Spleen (tissue), 11 donors: ENCODE measurements at regions not wholly inside any gene's neighbourhood (a gene's known extent, or its start where the extent isn't known, plus 50 kb on each side); places are given as distances from the start of the nearest gene placed in this dataset.

Source experiments
- DNase-seq: peaks from one replicate; pipeline ENCODE4 v3.0.0-alpha.2; 2020
- H3K27ac ChIP-seq, 8 donors: fragments of 200-600 bp; sonication (generic) in 7 of 8; 1 replicate in 4 of 8; 2 replicates in 4 of 8; pipeline versions ENCODE4 v1.5.0 to v1.8.0; 2016 to 2021; ENCODE audit warnings: inconsistent platforms in 4 of 8, mild to moderate bottlenecking in 4 of 8, moderate library complexity in 1 of 8
- H3K27me3 ChIP-seq, 7 donors: fragments of 200-600 bp; sonication (generic) in 6 of 7; replicated peaks in 1 of 7; 1 replicate in 4 of 7; 2 replicates in 3 of 7; pipeline versions ENCODE4 v1.5.0 to v1.8.0; 2016 to 2021; ENCODE audit warnings: inconsistent platforms in 3 of 7, mild to moderate bottlenecking in 1 of 7
- H3K36me3 ChIP-seq, 6 donors: fragments of 200-600 bp; sonication (generic) in 5 of 6; 1 replicate in 4 of 6; 2 replicates in 2 of 6; pipeline versions ENCODE4 v1.5.0 to v1.8.0; 2016 to 2021; ENCODE audit warnings: inconsistent platforms in 2 of 6
- H3K4me1 ChIP-seq, 6 donors: fragments of 200-600 bp; sonication (generic) in 5 of 6; 1 replicate in 3 of 6; 2 replicates in 3 of 6; pipeline versions ENCODE4 v1.5.0 to v1.8.0; 2016 to 2021; ENCODE audit warnings: inconsistent platforms in 3 of 6
- H3K4me3 ChIP-seq, 8 donors: fragments of 200-600 bp; sonication (generic) in 7 of 8; 1 replicate in 4 of 8; 2 replicates in 4 of 8; pipeline versions ENCODE4 v1.5.0 to v1.8.0; 2016 to 2021; ENCODE audit warnings: inconsistent platforms in 4 of 8, mild to moderate bottlenecking in 4 of 8, moderate library complexity in 2 of 8
- H3K9me3 ChIP-seq, 8 donors: fragments of 200-600 bp; sonication (generic) in 7 of 8; 1 replicate in 4 of 8; 2 replicates in 4 of 8; pipeline versions ENCODE4 v1.5.0 to v1.8.0; 2016 to 2021; ENCODE audit warnings: inconsistent platforms in 4 of 8
- POLR2A ChIP-seq, 3 donors: fragments of 450-650 bp; IDR thresholded peaks; one replicate each; pipeline ENCODE4 v1.5.1; 2017; ENCODE audit warnings: antibody characterized with exemption in 3 of 3, mild to moderate bottlenecking in 1 of 3
- POLR2AphosphoS5 ChIP-seq, 3 donors: sonication (generic); formaldehyde crosslinking; IDR thresholded peaks; one replicate each; pipeline ENCODE4 v1.5.1; 2017; ENCODE audit warnings: antibody characterized with exemption in 3 of 3
- WGBS, 5 donors: extraction: QIAGEN DNeasy Blood & Tissue Kit in 3 of 5; methylation state at CpG; one replicate each; pipeline versions ENCODE4 v1.1.5 to v1.1.7; 2013 to 2018; 5-methylcytosine and 5-hydroxymethylcytosine counted together
- intact Hi-C: fragments of 100-400 bp; cut with DNase I; formaldehyde crosslinking; loops from one replicate; pipeline ENCODE4 v1.15.0; 2023; ENCODE audit warnings: low total_unique reads
- TF ChIP-seq, protein P1 (sequence below), 11 experiments: fragments of 200-600 bp in 7 of 11; fragments of 450-650 bp in 4 of 11; sonication (generic) in 4 of 11; IDR thresholded peaks in 8 of 11; conservative IDR thresholded peaks in 3 of 11; 1 replicate in 7 of 11; 2 replicates in 4 of 11; pipeline versions ENCODE4 v1.4.0 to v1.8.0; 2016 to 2021; ENCODE audit warnings: antibody characterized with exemption in 11 of 11, inconsistent platforms in 4 of 11, mild to moderate bottlenecking in 1 of 11
- donor health status: healthy with polysubstance abuse.
- donor health status: DM: no; HTN: no; CAD: no; lungs with moderate emphysema.
- donor health status: DM: no; HTN: no; CAD: no.
- donor health status: Bipolar disorder and iron deficiency.
- donor health status: healthy.
- donor health status: DM: no; HTN: no; CAD: no.
- donor health status: DM: yes; HTN: yes; CAD: no.

DNA sequence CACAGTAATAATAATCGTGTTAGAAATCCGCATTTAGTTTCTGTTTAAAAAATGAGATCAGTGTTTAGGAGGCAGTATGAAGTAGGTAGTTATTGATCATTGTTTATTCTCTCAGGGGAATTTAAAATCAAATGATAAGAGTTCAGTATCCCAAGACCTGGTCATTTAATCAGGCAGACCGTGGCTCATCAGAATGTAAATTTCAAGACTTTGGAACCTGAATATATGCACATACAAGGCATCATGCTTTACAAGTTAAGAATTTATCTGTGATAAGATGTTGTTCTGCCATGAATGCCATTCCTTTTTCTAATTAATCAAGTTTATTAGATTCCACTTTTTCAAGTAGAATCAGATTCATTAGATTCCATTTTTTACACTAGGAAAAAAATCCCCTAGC lies 133.5 kb upstream of the MAOA start:
- Histone ChIP-seq H3K9me3 (peaks cover 0 to 3% (median 0%) of the 10 kb centered on the region in 8 donors), H3K27me3 (peaks cover 0 to 8% (median 0%) of the 10 kb centered on the region in 7 donors)

GRCh38 chrX:43525901-43526610 lies 130.0 kb upstream of the MAOA start:
- no peak for TF ChIP-seq POLR2A (IDR thresholded peaks at IDR 0.05)
- no peak for DNase-seq
- Histone ChIP-seq H3K4me3 (no peak overlapping the region), H3K4me1 (no peaks in the 10 kb centered on the region), H3K9me3 (peaks cover 0 to 3% (median 0%) of the 10 kb centered on the region in 8 donors), H3K36me3 (no peaks in the 10 kb centered on the region), H3K27me3 (peaks cover 0 to 5% (median 0%) of the 10 kb centered on the region in 7 donors), H3K27ac (peak overlapping the region in 1 of 8 donors; percentile 54)
- intact Hi-C loops = no loop called here
- 55 to 90% (median 67%) methylated on average over 5 of the region's 5 CpGs for WGBS, 5 donors

More for the DNA sequence above, 133.5 kb upstream of the MAOA start:
- intact Hi-C loops = no loop called here
- no peaks in the 10 kb centered on the region for H3K36me3 ChIP-seq
- H3K4me1 ChIP-seq = no peaks in the 10 kb centered on the region
- no peak overlapping the region for H3K27ac ChIP-seq
- TF ChIP-seq POLR2A (IDR thresholded peaks at IDR 0.05) = no peak
- TF ChIP-seq, protein P1, sequence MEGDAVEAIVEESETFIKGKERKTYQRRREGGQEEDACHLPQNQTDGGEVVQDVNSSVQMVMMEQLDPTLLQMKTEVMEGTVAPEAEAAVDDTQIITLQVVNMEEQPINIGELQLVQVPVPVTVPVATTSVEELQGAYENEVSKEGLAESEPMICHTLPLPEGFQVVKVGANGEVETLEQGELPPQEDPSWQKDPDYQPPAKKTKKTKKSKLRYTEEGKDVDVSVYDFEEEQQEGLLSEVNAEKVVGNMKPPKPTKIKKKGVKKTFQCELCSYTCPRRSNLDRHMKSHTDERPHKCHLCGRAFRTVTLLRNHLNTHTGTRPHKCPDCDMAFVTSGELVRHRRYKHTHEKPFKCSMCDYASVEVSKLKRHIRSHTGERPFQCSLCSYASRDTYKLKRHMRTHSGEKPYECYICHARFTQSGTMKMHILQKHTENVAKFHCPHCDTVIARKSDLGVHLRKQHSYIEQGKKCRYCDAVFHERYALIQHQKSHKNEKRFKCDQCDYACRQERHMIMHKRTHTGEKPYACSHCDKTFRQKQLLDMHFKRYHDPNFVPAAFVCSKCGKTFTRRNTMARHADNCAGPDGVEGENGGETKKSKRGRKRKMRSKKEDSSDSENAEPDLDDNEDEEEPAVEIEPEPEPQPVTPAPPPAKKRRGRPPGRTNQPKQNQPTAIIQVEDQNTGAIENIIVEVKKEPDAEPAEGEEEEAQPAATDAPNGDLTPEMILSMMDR (IDR thresholded peaks at IDR 0.05 in 8 of 11, conservative IDR thresholded peaks at IDR 0.05 in 3 of 11) = no peak
- no peak for TF ChIP-seq POLR2AphosphoS5 (IDR thresholded peaks at IDR 0.05)
- WGBS, 5 donors = 75 to 94% (median 89%) methylated on average over 3 of the region's 3 CpGs
- DNase-seq = no peak
- no peak overlapping the region for H3K4me3 ChIP-seq

GRCh38 chrX:43526878-43527277 lies 129.2 kb upstream of the MAOA start:
- TF ChIP-seq POLR2AphosphoS5 (IDR thresholded peaks at IDR 0.05) (no peak), POLR2A (IDR thresholded peaks at IDR 0.05) (no peak)
- TF ChIP-seq, protein P1 (IDR thresholded peaks at IDR 0.05 in 8 of 11, conservative IDR thresholded peaks at IDR 0.05 in 3 of 11) = no peak
- intact Hi-C loops = no loop called here
- H3K4me1 ChIP-seq = no peaks in the 10 kb centered on the region
- H3K36me3 ChIP-seq = no peaks in the 10 kb centered on the region
- H3K27me3 ChIP-seq = peaks cover 0 to 5% (median 0%) of the 10 kb centered on the region in 7 donors
- DNase-seq = no peak
- no peak overlapping the region for H3K4me3 ChIP-seq
- WGBS, 5 donors = 82 to 97% (median 89%) methylated on average over 2 of the region's 2 CpGs
- peak overlapping the region in 1 of 8 donors; percentile 54 for H3K27ac ChIP-seq
- peaks cover 0 to 3% (median 0%) of the 10 kb centered on the region in 8 donors for H3K9me3 ChIP-seq

GRCh38 chrX:43527801-43528200 lies 128.3 kb upstream of the MAOA start:
- TF ChIP-seq, protein P1 (IDR thresholded peaks at IDR 0.05 in 8 of 11, conservative IDR thresholded peaks at IDR 0.05 in 3 of 11) = no peak
- no peak for TF ChIP-seq POLR2AphosphoS5 (IDR thresholded peaks at IDR 0.05)
- TF ChIP-seq POLR2A (IDR thresholded peaks at IDR 0.05) = no peak
- Histone ChIP-seq H3K4me1 (no peaks in the 10 kb centered on the region), H3K36me3 (no peaks in the 10 kb centered on the region), H3K4me3 (no peak overlapping the region), H3K27me3 (peaks cover 0 to 5% (median 0%) of the 10 kb centered on the region in 7 donors), H3K9me3 (peaks cover 0 to 3% (median 0%) of the 10 kb centered on the region in 8 donors), H3K27ac (no peak overlapping the region)
- intact Hi-C loops = no loop called here
- 50 to 80% (median 69%) methylated on average over 3 of the region's 3 CpGs for WGBS, 5 donors
- no peak for DNase-seq
